ENCODE measurements at regions not wholly inside any gene's neighbourhood (a gene's known extent, or its start where the extent isn't known, plus 50 kb on each side); places are given as distances from the start of the nearest gene placed in this dataset.
"Not testable (repeated sequence)": the region's sequence is repeated elsewhere in the genome, so short reads cannot be mapped to it uniquely, and the experiment has no call there.

GRCh38 chr1:146618582-146618981 is 319.5 kb upstream of the NBPF12 start:
- TF ChIP-seq CTCF, POLR2A (IDR thresholded peaks at IDR 0.05): not testable (repeated sequence)
